Activated naive CD4-positive, alpha-beta T cell treated with anti-CD3 and anti-CD28 coated beads, Interleukin-2, amount 10 ng/mL, durations not matched to agents 7 days and 5 days (primary cell): ENCODE measurements at regions not wholly inside any gene's neighbourhood (a gene's known extent, or its start where the extent isn't known, plus 50 kb on each side); places are given as distances from the start of the nearest gene placed in this dataset.

Experiments
- CTCF ChIA-PET: fragments of 350-600 bp; sonication (Branson Sonifier 250); formaldehyde crosslinking; loops from one replicate; lab custom pipeline; 2021; ENCODE audit warnings: antibody characterized with exemption; lab: Charles Lee
- DNase-seq: peaks from one replicate; pipeline ENCODE4 v3.0.0-alpha.2; 2020
- H3K27ac Mint-ChIP-seq: one replicate; pipeline ENCODE4 v1.8.0; 2021; ENCODE audit warnings: mild to moderate bottlenecking, moderate library complexity, mixed read lengths
- H3K27me3 Mint-ChIP-seq: one replicate; pipeline ENCODE4 v1.8.0; 2021; ENCODE audit warnings: mild to moderate bottlenecking, mixed read lengths
- H3K36me3 Mint-ChIP-seq: one replicate; pipeline ENCODE4 v1.8.0; 2021; ENCODE audit warnings: mixed read lengths
- H3K4me1 Mint-ChIP-seq: one replicate; pipeline ENCODE4 v1.8.0; 2021; ENCODE audit warnings: mixed read lengths
- H3K4me3 Mint-ChIP-seq: one replicate; pipeline ENCODE4 v1.8.0; 2021; ENCODE audit warnings: mild to moderate bottlenecking, moderate library complexity, mixed read lengths
- H3K9me3 Mint-ChIP-seq: one replicate; pipeline ENCODE4 v1.8.0; 2021; ENCODE audit warnings: mixed read lengths

DNA sequence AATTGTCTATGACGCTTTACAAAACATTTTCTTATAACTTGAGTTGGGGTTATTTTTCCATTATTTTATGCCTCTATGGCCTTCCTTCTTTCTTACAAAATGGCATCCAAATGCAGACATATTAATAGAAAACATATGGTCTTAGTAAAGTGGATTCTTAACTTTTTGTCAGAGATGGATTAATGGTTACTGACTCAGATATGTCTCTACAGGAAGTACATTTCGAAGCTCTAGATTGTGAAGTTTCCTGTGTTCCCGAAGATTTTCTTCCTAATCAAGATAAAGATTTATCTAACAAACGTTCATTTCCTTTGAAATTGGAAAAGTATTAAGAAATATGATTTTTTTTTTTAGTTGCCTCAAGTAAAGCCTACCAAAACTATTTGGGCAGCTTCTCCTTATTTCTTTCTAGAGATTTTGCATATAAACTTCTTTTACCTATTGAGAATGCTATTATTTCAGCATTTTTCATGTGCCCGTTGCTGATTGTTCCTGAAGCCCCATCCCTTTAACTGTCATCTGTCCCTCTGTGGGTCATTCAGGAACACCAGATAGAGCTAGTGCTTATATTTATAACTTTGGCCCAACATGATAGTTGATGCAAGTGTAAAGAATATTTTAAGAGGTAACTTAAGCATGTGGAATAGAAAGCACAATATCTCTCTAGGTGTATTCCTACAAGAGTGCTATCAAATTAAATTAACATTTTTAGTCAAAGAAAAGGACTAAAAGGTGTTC lies 498.0 kb downstream of the CCDC85A start:
- Mint-ChIP-seq H3K9me3 (peaks cover 6% of the 10 kb centered on the region), H3K36me3 (no peaks in the 10 kb centered on the region), H3K27me3 (no peaks in the 10 kb centered on the region), H3K4me3 (no peak overlapping the region), H3K4me1 (no peaks in the 10 kb centered on the region), H3K27ac (no peak overlapping the region)
- no peak for DNase-seq
- CTCF ChIA-PET: no interaction called here

DNA sequence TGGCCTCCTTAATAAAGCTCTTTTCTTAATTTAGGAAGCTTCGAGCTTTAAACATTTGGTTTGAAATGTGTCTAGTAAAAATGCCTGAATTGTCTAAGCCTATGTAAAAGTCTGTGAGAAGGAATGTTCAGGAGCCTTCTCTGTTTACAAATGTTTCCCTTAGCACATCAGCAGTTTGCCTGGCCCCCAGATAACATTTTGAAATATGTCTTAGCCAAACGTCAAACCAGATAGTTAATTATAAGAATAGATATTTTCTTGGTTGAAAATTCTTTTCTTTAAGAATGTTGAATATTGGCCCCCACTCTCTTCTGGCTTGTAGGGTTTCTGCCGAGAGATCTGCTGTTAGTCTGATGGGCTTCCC lies 498.6 kb downstream of the CCDC85A start:
- no peaks in the 10 kb centered on the region for H3K36me3 Mint-ChIP-seq
- peaks cover 6% of the 10 kb centered on the region for H3K9me3 Mint-ChIP-seq
- H3K4me1 Mint-ChIP-seq: no peaks in the 10 kb centered on the region
- no peak overlapping the region for H3K27ac Mint-ChIP-seq
- H3K4me3 Mint-ChIP-seq: no peak overlapping the region
- CTCF ChIA-PET: no interaction called here
- no peaks in the 10 kb centered on the region for H3K27me3 Mint-ChIP-seq
- DNase-seq: no peak

DNA sequence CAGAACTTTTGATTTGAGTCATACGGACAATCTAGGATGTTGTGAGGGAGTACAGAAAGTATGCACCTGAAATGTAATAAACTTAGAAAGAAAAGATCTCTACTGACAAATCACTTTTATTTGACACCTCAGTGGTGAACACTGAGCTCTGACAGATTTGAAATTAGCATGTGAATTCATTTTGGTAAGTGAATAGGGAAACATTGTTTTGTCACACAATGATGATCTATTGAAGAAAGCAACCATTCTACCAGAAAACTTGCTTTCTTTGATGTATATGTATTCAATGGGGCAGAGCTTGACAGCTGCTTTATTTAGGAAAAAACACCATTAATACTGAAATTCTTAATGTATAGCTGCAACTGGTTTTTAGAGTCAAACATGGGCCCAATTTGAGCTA lies 500.5 kb downstream of the CCDC85A start:
- no peaks in the 10 kb centered on the region for H3K4me1 Mint-ChIP-seq
- no peak for DNase-seq
- H3K9me3 Mint-ChIP-seq: peaks cover 3% of the 10 kb centered on the region
- H3K27me3 Mint-ChIP-seq: no peaks in the 10 kb centered on the region
- no peak overlapping the region for H3K4me3 Mint-ChIP-seq
- H3K27ac Mint-ChIP-seq: no peak overlapping the region
- CTCF ChIA-PET: no interaction called here
- H3K36me3 Mint-ChIP-seq: no peaks in the 10 kb centered on the region

DNA sequence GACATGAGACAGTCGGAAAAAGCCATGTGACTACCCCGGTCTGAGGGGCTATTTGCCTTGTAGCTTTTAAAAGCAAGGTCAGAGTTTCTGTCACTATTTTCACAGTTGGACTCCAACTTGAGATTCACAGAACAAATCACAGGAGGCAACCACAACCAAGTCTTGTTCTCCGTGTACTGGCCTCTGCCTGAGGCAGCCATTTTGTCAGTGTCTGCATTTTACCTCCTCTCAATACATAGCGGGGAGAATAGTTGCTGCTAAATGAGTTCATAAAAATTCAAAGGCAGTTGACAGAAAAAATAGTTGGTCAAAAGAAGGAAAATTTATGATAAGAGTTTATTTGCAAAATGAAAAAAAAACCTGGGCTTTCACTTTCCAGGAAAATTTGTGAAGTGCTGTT lies 501.4 kb downstream of the CCDC85A start:
- Mint-ChIP-seq H3K27ac (no peak overlapping the region), H3K9me3 (peaks cover 3% of the 10 kb centered on the region), H3K36me3 (no peaks in the 10 kb centered on the region), H3K27me3 (no peaks in the 10 kb centered on the region), H3K4me1 (no peaks in the 10 kb centered on the region), H3K4me3 (no peak overlapping the region)
- no peak for DNase-seq
- CTCF ChIA-PET: no interaction called here

DNA sequence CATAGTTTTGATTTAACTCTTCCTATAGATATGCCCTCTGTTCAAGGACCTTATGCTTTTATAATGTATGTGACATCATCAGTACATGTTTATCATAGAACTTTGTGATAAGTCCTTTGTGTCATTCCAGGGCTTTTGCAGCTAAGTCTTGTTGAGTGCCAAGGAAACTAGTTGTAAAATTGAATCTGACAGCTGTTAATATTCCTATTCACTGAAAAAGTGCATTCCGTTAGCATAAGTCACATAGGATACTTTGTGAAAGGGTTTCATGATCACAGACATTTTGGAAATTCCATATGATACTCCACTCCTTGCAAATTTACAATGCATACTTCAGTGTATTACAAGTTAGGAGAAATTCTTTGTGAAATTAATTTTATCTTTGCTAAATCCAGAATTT lies 503.4 kb downstream of the CCDC85A start:
- Mint-ChIP-seq H3K4me1 (no peaks in the 10 kb centered on the region), H3K36me3 (no peaks in the 10 kb centered on the region), H3K9me3 (peaks cover 3% of the 10 kb centered on the region), H3K27me3 (no peaks in the 10 kb centered on the region), H3K27ac (no peak overlapping the region), H3K4me3 (no peak overlapping the region)
- CTCF ChIA-PET: no interaction called here
- DNase-seq: no peak

DNA sequence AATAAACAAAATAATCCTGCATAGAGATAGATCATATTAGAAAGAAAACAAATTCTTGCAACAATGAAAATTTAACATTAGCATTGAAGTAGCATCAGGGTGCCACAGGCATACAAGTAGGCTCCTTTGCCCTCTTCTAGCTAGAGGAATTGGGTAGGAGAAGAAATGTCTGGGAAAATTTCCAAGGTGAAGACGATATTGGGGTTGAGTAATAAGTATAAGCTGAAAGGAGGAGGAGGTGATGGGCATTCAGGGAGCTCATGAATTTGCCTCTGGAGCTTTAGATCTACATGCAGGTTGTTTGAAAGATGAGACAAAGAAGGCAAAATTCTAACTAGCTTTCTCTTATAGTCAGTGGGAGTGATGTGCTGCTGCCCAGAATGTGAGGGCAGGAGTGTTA lies 504.9 kb downstream of the CCDC85A start:
- DNase-seq: no peak
- no peaks in the 10 kb centered on the region for H3K36me3 Mint-ChIP-seq
- no peaks in the 10 kb centered on the region for H3K27me3 Mint-ChIP-seq
- no peak overlapping the region for H3K4me3 Mint-ChIP-seq
- CTCF ChIA-PET: no interaction called here
- H3K4me1 Mint-ChIP-seq: no peaks in the 10 kb centered on the region
- peaks cover 1% of the 10 kb centered on the region for H3K9me3 Mint-ChIP-seq
- H3K27ac Mint-ChIP-seq: no peak overlapping the region

DNA sequence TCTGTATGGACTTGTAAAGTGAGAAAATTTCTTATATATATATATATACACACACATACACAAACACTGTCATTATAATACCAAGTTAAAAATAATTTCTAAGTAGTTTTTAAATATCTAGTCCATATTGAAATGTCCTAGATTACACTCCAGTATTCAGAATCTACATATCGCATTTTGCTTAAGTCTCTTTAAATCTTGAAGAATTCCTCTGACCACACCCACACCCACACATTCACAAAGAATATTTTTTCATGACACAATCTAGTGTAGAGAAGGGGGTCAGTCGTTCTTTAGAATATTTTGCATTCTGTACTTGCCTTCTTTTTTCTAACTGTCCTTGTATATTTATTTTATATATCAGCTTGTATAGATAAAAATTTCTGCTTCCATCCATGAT lies 509.7 kb downstream of the CCDC85A start:
- no peak overlapping the region for H3K4me3 Mint-ChIP-seq
- H3K27ac Mint-ChIP-seq: no peak overlapping the region
- no peaks in the 10 kb centered on the region for H3K4me1 Mint-ChIP-seq
- DNase-seq: no peak
- no peaks in the 10 kb centered on the region for H3K27me3 Mint-ChIP-seq
- no peaks in the 10 kb centered on the region for H3K36me3 Mint-ChIP-seq
- CTCF ChIA-PET: no interaction called here
- peaks cover 3% of the 10 kb centered on the region for H3K9me3 Mint-ChIP-seq

DNA sequence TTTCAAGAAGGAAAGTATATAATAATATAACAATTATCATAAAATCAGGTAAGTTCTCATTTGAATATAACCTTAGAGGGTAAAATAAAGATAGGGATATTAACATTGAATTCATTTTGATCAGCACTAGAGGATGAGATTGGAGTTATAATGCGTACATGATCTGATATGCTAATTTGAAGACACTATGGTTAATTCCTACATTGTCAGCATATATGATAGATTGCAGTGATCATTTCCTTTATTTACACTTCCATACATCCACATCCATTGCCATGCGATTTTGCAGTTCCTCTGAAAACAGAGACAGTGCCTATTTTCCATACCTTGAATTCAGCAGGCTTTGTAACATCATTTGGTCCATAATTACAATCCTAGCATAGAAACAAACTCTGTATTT lies 519.2 kb downstream of the CCDC85A start:
- Mint-ChIP-seq H3K27ac (no peak overlapping the region), H3K4me1 (no peaks in the 10 kb centered on the region), H3K9me3 (peaks cover 7% of the 10 kb centered on the region), H3K27me3 (no peaks in the 10 kb centered on the region), H3K36me3 (no peaks in the 10 kb centered on the region), H3K4me3 (no peak overlapping the region)
- no peak for DNase-seq
- CTCF ChIA-PET: no interaction called here

DNA sequence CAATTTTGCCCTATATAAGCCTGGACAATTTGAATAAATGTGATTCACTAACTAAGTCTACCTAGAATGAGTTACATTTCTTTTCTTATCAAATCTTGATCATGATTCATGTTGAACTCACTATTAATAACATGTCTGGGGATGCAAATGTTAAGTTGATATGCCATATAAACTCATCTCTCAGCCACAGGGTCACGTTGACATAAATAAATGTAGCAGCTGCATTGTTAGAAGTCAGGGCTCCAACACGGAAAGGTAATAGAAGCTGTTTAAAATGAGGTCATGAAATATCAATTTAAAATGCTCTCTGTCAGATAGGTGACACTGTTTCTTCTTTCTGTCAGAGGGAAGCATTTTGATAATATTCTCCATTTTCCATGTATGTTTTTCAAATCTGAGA lies 521.9 kb downstream of the CCDC85A start:
- H3K9me3 Mint-ChIP-seq: peaks cover 4% of the 10 kb centered on the region
- H3K4me3 Mint-ChIP-seq: no peak overlapping the region
- no peak overlapping the region for H3K27ac Mint-ChIP-seq
- no peaks in the 10 kb centered on the region for H3K36me3 Mint-ChIP-seq
- CTCF ChIA-PET: no interaction called here
- DNase-seq: no peak
- no peaks in the 10 kb centered on the region for H3K27me3 Mint-ChIP-seq
- no peaks in the 10 kb centered on the region for H3K4me1 Mint-ChIP-seq

DNA sequence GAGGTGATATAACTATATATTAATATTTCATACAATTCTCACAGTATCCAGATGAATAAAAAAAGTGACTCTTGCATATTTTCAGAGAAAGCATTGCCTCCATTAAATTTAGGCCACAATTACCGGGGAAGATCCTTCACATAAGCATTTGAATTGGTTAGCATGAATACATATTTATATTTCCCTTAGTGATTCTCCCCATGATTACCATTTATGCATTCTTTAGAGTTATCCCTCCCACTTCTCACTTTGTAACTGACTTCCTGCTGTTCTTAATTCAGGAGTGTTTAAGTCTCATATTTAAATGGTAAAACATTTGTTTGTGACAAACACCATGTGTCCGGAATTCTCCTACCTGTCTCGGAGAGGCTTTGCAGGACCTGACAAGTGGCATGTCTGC lies 523.4 kb downstream of the CCDC85A start:
- H3K4me1 Mint-ChIP-seq: no peaks in the 10 kb centered on the region
- H3K36me3 Mint-ChIP-seq: no peaks in the 10 kb centered on the region
- CTCF ChIA-PET: no interaction called here
- H3K27me3 Mint-ChIP-seq: no peaks in the 10 kb centered on the region
- DNase-seq: no peak
- no peak overlapping the region for H3K27ac Mint-ChIP-seq
- no peak overlapping the region for H3K4me3 Mint-ChIP-seq
- peaks cover 5% of the 10 kb centered on the region for H3K9me3 Mint-ChIP-seq

DNA sequence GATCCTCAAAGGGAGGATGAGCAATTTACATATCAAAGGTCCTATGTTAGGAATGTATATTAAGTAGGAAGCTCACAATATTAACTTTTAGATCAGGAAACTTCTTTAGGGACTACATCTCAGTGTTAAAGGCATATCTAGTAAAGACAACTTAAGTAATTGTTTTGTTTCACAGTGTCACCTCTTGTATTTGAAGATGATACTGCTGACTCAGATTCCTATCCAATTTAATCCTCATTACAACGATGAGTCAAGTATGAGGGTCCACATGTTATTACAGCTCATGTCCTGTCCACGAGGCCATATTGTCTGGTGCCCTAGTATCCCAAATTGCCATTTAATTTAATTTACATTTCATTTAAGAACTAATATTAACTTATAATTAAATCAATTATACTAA lies 523.9 kb downstream of the CCDC85A start:
- Mint-ChIP-seq H3K4me1 (no peaks in the 10 kb centered on the region), H3K4me3 (no peak overlapping the region), H3K9me3 (peaks cover 5% of the 10 kb centered on the region), H3K36me3 (no peaks in the 10 kb centered on the region), H3K27me3 (no peaks in the 10 kb centered on the region), H3K27ac (no peak overlapping the region)
- CTCF ChIA-PET: no interaction called here
- DNase-seq: no peak

DNA sequence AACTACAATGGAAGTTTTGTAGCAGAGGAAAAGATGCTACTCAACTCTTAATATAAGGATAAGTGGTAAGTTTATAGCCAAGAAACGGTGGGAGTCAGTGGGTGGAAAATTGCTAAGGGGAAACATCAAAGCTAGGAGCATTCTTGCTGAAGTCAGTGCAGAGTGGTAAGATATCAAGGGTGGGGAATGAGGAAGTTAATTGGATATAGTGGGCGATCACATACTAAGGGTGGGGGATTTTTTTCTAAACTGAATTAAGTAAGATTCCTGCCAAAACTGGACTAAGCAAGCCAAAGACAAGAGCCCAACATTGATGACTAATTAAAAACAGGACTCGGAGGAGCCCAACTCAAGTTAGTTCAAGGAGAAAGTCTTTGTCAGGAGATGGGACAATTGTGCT lies 525.4 kb downstream of the CCDC85A start:
- H3K27ac Mint-ChIP-seq: no peak overlapping the region
- no peaks in the 10 kb centered on the region for H3K27me3 Mint-ChIP-seq
- CTCF ChIA-PET: no interaction called here
- no peak for DNase-seq
- no peaks in the 10 kb centered on the region for H3K36me3 Mint-ChIP-seq
- H3K4me1 Mint-ChIP-seq: no peaks in the 10 kb centered on the region
- H3K9me3 Mint-ChIP-seq: peaks cover 8% of the 10 kb centered on the region
- H3K4me3 Mint-ChIP-seq: no peak overlapping the region

DNA sequence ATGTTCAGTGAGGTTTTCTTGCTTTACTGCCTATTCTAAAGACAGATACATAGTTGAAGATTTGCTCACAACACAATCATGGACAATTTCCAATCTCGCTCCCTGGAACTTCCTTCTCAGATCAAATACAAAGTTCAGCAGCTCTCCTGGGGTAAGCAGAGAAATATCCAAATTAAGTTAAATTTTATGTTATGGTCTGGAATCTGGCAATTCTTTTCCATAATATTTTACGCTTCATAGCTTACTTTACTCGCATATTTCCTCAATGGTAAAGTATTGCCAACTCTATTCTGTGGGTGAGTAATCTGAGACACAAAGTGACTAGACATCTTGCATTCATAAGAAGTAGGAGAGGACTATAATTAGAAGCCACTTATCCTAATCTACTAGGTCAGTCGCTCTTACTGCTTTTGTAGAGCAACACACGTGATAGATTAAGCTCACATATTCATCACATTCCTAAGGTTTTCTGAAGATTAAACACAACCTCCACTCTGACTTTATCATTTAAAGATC lies 529.4 kb downstream of the CCDC85A start:
- no peaks in the 10 kb centered on the region for H3K36me3 Mint-ChIP-seq
- no peak for DNase-seq
- no peaks in the 10 kb centered on the region for H3K4me1 Mint-ChIP-seq
- no peaks in the 10 kb centered on the region for H3K27me3 Mint-ChIP-seq
- H3K9me3 Mint-ChIP-seq: peaks cover 8% of the 10 kb centered on the region
- no peak overlapping the region for H3K4me3 Mint-ChIP-seq
- CTCF ChIA-PET: no interaction called here
- H3K27ac Mint-ChIP-seq: no peak overlapping the region

DNA sequence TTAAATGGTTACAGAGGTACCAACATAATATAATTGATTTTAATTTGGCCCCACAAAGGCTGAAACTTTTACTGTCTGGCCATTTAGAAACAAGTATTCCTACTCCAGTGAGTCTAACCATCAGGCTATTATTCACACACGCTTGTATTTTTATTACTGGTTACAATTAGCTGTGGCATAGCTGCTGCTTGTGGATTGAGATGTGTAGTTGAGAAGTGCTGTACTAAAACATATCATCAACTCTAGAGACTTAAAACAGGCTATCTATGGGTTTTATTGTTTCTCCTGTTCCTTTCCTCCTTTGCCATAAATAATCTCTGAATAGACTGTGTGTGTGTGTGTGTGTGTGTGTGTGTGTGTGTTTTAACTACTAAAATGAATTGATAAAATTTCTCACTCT lies 530.2 kb downstream of the CCDC85A start:
- Mint-ChIP-seq H3K9me3 (peaks cover 8% of the 10 kb centered on the region), H3K27me3 (no peaks in the 10 kb centered on the region), H3K4me1 (no peaks in the 10 kb centered on the region), H3K36me3 (no peaks in the 10 kb centered on the region), H3K4me3 (no peak overlapping the region), H3K27ac (no peak overlapping the region)
- no peak for DNase-seq
- CTCF ChIA-PET: no interaction called here

DNA sequence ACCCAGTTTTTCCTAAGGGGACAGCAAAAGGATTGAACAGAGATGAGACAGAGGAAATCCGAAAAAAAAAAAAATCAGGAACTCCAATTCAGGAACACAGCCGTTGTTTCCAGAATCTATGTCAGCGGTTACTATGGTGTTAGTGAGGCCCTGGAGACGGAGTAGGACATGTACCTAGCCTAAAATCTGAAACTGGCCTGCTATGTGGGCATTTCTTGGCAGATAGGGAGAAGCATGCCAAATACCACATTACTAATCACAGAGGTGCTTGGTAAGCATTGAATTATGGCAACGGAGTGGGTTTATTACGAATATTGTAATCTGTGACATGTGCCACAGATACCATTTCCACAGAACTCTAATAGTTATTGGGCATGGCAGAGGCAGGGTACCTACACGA lies 530.6 kb downstream of the CCDC85A start:
- Mint-ChIP-seq H3K4me1 (no peaks in the 10 kb centered on the region), H3K9me3 (peaks cover 10% of the 10 kb centered on the region)

DNA sequence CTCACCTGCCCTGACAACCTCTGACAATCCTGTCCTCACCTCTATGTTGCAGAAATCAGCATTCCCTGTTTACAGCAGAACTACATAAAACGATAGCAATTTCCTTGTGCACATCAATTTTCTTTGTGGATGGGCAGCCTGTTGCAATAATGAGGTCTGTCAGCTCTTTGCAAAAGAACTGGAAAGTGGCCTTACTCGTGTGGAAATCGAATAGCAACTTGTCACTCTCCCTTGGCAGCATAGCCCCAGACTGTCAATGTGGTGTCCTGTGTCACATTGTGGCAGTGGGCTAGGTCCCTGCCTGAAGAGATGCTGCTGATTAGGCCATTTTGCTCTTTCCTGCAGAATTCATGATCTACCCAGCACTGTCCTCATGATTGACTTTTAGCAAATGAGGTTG lies 531.9 kb downstream of the CCDC85A start:
- peaks cover 12% of the 10 kb centered on the region for H3K9me3 Mint-ChIP-seq
- no peaks in the 10 kb centered on the region for H3K36me3 Mint-ChIP-seq
- H3K27ac Mint-ChIP-seq: no peak overlapping the region
- DNase-seq: no peak
- no peaks in the 10 kb centered on the region for H3K27me3 Mint-ChIP-seq
- H3K4me1 Mint-ChIP-seq: no peaks in the 10 kb centered on the region
- no peak overlapping the region for H3K4me3 Mint-ChIP-seq
- CTCF ChIA-PET: no interaction called here

More for the DNA sequence above, 530.6 kb downstream of the CCDC85A start:
- CTCF ChIA-PET: no interaction called here
- no peaks in the 10 kb centered on the region for H3K36me3 Mint-ChIP-seq
- H3K4me3 Mint-ChIP-seq: no peak overlapping the region
- no peak overlapping the region for H3K27ac Mint-ChIP-seq
- no peaks in the 10 kb centered on the region for H3K27me3 Mint-ChIP-seq
- no peak for DNase-seq
